SK-N-SH (cell line): ENCODE measurements at regions not wholly inside any gene's neighbourhood (a gene's known extent, or its start where the extent isn't known, plus 50 kb on each side); places are given as distances from the start of the nearest gene placed in this dataset.

Experiments used
- CTCF ChIA-PET: fragments of 300-600, 350-600 bp; formaldehyde crosslinking; extraction: SDS; loops from one replicate; lab custom pipeline; 2021; lab: Yijun Ruan, JAX
- POLR2A ChIA-PET: fragments of 350-600 bp; sonication (Branson Sonifier 250); formaldehyde crosslinking; extraction: SDS; loops from one replicate; lab custom pipeline; 2020; ENCODE audit warnings: antibody characterized with exemption, inconsistent platforms; lab: Yijun Ruan, JAX
- DNase-seq: peaks from one replicate; pipeline ENCODE4 v3.0.0; 2012
- H2AFZ ChIP-seq: fragments of 200-600 bp; sonication (generic); 2 replicates; pipeline ENCODE4 v1.8.1; 2016; ENCODE audit warnings: antibody characterized with exemption, mild to moderate bottlenecking, low read depth
- H3F3A ChIP-seq: fragments of 200-600 bp; sonication (generic); replicated peaks from 2 replicates; pipeline ENCODE3; 2016; ENCODE audit warnings: antibody characterized with exemption, mild to moderate bottlenecking; ENCODE audit not compliant: insufficient read depth
- H3K27ac ChIP-seq, 2 experiments: fragments of 200-500 bp in 1 of 2; fragments of 200-600 bp in 1 of 2; sonication (Bioruptor generic) in 1 of 2; sonication (generic), shearing (Covaris generic) in 1 of 2; 2 replicates each; pipeline versions ENCODE4 v1.5.1 to v1.6.1; 2014 to 2016; ENCODE audit warnings: low read depth in 2 of 2, inconsistent platforms in 1 of 2, low read length in 1 of 2, mild to moderate bottlenecking in 1 of 2, mixed read lengths in 1 of 2
- H3K27me3 ChIP-seq: fragments of 200-600 bp; sonication (generic), shearing (Covaris generic); 2 replicates; pipeline ENCODE4 v1.6.1; 2016; ENCODE audit warnings: mixed run types; ENCODE audit not compliant: insufficient read depth
- H3K36me3 ChIP-seq, 2 experiments: fragments of 200-500 bp in 1 of 2; fragments of 200-600 bp in 1 of 2; sonication (Bioruptor generic) in 1 of 2; sonication (generic) in 1 of 2; replicated peaks in 1 of 2; 2 replicates each; pipeline versions ENCODE3 to v1.5.1; 2014 to 2016; ENCODE audit warnings: low read length in 1 of 2, mild to moderate bottlenecking in 1 of 2; ENCODE audit not compliant: insufficient read depth in 2 of 2, control insufficient read depth in 1 of 2
- H3K4me1 ChIP-seq, 2 experiments: fragments of 200-500 bp in 1 of 2; fragments of 200-600 bp in 1 of 2; sonication (Bioruptor generic) in 1 of 2; sonication (generic), shearing (Covaris generic) in 1 of 2; 2 replicates each; pipeline versions ENCODE4 v1.5.1 to v1.6.1; 2014 to 2016; ENCODE audit warnings: low read depth in 1 of 2, low read length in 1 of 2, mixed run types in 1 of 2; ENCODE audit not compliant: insufficient read depth in 2 of 2, control insufficient read depth in 1 of 2
- H3K4me2 ChIP-seq: fragments of 200-600 bp; sonication (generic), shearing (Covaris generic); 2 replicates; pipeline ENCODE4 v1.6.1; 2017; ENCODE audit warnings: mixed run types
- H3K4me3 ChIP-seq, 2 experiments: fragments of 200-500 bp in 1 of 2; fragments of 200-600 bp in 1 of 2; sonication (Bioruptor generic) in 1 of 2; sonication (generic), shearing (Covaris generic) in 1 of 2; 2 replicates each; pipeline versions ENCODE4 v1.5.1 to v1.8.1; 2014 to 2016; ENCODE audit warnings: low read depth in 2 of 2, inconsistent platforms in 1 of 2, low read length in 1 of 2, mild to moderate bottlenecking in 1 of 2, mixed read lengths in 1 of 2, moderate library complexity in 1 of 2
- H3K79me2 ChIP-seq: fragments of 200-600 bp; sonication (generic); 2 replicates; pipeline ENCODE4 v1.8.1; 2017; ENCODE audit warnings: mild to moderate bottlenecking; ENCODE audit not compliant: insufficient read depth
- H3K9ac ChIP-seq: fragments of 200-600 bp; sonication (generic); 2 replicates; pipeline ENCODE4 v1.6.1; 2017; ENCODE audit warnings: mixed run types
- H3K9me2 ChIP-seq: fragments of 200-600 bp; sonication (generic); 2 replicates; pipeline ENCODE4 v1.6.1; 2017; ENCODE audit warnings: mixed run types
- H3K9me3 ChIP-seq: fragments of 200-600 bp; sonication (generic); 2 replicates; pipeline ENCODE4 v1.6.1; 2017; ENCODE audit warnings: mixed run types, mild to moderate bottlenecking, moderate library complexity
- H4K20me1 ChIP-seq: fragments of 200-600 bp; sonication (generic); 2 replicates; pipeline ENCODE4 v1.6.1; 2017; ENCODE audit warnings: mild to moderate bottlenecking, mixed run types; ENCODE audit not compliant: insufficient read depth
- EZH2phosphoT487 ChIP-seq: fragments of 200-600 bp; sonication (generic); IDR thresholded peaks from 2 replicates; pipeline ENCODE4 v1.6.1; 2017; ENCODE audit warnings: low read depth, mixed run types, mild to moderate bottlenecking, antibody characterized with exemption, moderate library complexity, borderline replicate concordance
- RAD21 ChIP-seq: IDR thresholded peaks from 2 replicates; pipeline ENCODE4 v1.6.1; 2012; ENCODE audit warnings: mild to moderate bottlenecking, low read length
- YY1 ChIP-seq: IDR thresholded peaks from 2 replicates; pipeline ENCODE4 v1.4.0; 2012; ENCODE audit warnings: low read depth, mild to moderate bottlenecking

DNA sequence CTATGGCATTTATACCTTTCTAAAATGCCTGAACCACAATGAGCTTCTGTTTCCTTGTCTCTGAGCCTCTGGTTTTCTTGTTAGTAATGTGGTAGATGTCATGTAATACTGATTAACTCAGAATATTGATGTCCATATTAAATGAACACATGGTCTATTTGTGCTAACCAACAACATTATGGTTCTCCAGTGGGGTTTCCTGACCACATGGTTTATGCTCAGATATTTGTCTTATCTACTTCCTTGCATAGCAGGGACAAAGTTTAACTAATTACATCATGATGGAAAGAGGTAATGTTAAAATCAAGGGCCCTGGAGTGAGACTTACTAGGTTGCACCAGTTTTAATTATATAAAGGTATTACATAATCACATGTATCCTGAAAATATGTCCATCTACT, 62.6 kb upstream of the SCN10A start:
- Histone ChIP-seq H2AFZ (no peak overlapping the region), H3K9me3 (no peaks in the 10 kb centered on the region), H3K36me3 (no peaks in the 10 kb centered on the region), H3K79me2 (no peaks in the 10 kb centered on the region), H3K4me2 (no peak overlapping the region), H3K9me2 (no peaks in the 10 kb centered on the region), H3K27ac (no peak overlapping the region), H3F3A (no peaks in the 10 kb centered on the region), H4K20me1 (no peaks in the 10 kb centered on the region), H3K9ac (no peak overlapping the region), H3K4me1 (no peaks in the 10 kb centered on the region; a peak in 1 of 4 replicates), H3K27me3 (no peaks in the 10 kb centered on the region), H3K4me3 (no peak overlapping the region)
- ChIA-PET POLR2A (no interaction called here), CTCF (interaction anchor here (1.3 kb wide), 1 partner anchor 153 kb away, joined by 3 read pairs; no protein-coding TSS in a partner anchor)
- DNase-seq, result no peak
- TF ChIP-seq RAD21 (no peak), EZH2phosphoT487 (no peak), YY1 (no peak)
- TF ChIP-seq, all 33 proteins: peak for 0
